ENCODE measurements at regions not wholly inside any gene's neighbourhood (a gene's known extent, or its start where the extent isn't known, plus 50 kb on each side); places are given as distances from the start of the nearest gene placed in this dataset.

GRCh38 chr2:2727876-2728511 is 396.9 kb upstream of the MYT1L start:
- no peaks in the 10 kb centered on the region for H3K9me3 ChIP-seq (ENCODE audit: control insufficient read depth, insufficient read depth, low read depth, low read length)
- TF ChIP-seq EZH2 (IDR thresholded peaks at IDR 0.05; ENCODE audit: low read length, missing control alignments): no peak
- no peak for TF ChIP-seq CTCF (conservative IDR thresholded peaks at IDR 0.05 in 1 of 2, IDR thresholded peaks at IDR 0.05 in 1 of 2; ENCODE audit: low read depth in 1 of 2, low read length in 2 of 2)

GRCh38 chr2:2726163-2726562 is 395.1 kb upstream of the MYT1L start:
- no peak for DNase-seq (ENCODE audit: low read depth in 2 of 2)
- no peak overlapping the region for H3K9ac ChIP-seq (ENCODE audit: insufficient read depth, low read length)
- no peaks in the 10 kb centered on the region for H4K20me1 ChIP-seq (ENCODE audit: control insufficient read depth, extremely low read depth, insufficient read depth, low read length)
- no peaks in the 10 kb centered on the region for H3K36me3 ChIP-seq (ENCODE audit: control insufficient read depth, insufficient read depth, low read length)
- H3K27me3 ChIP-seq (ENCODE audit: control insufficient read depth, insufficient read depth, low read length): no peaks in the 10 kb centered on the region
- no peaks in the 10 kb centered on the region for H3K79me2 ChIP-seq (ENCODE audit: control insufficient read depth, insufficient read depth, low read length)
- no peak overlapping the region for H3K4me3 ChIP-seq (replicated peaks in 1 of 4; ENCODE audit: control extremely low read depth in 1 of 4, insufficient read depth in 1 of 4, low read depth in 3 of 4, low read length in 4 of 4)
- H2AFZ ChIP-seq (ENCODE audit: low read length): no peak overlapping the region
- TF ChIP-seq CTCF (conservative IDR thresholded peaks at IDR 0.05 in 1 of 2, IDR thresholded peaks at IDR 0.05 in 1 of 2; ENCODE audit: low read depth in 1 of 2, low read length in 2 of 2) (no peak), EZH2 (IDR thresholded peaks at IDR 0.05; ENCODE audit: low read length, missing control alignments) (no peak)
- H3K4me1 ChIP-seq (ENCODE audit: control insufficient read depth, extremely low read depth, insufficient read depth, low read length): no peaks in the 10 kb centered on the region
- H3K9me3 ChIP-seq (ENCODE audit: control insufficient read depth, insufficient read depth, low read depth, low read length): no peaks in the 10 kb centered on the region
- no peak overlapping the region for H3K27ac ChIP-seq (ENCODE audit: insufficient read depth, low read length)
- no peak overlapping the region for H3K4me2 ChIP-seq (ENCODE audit: extremely low read depth, insufficient read depth, low read length)

More at GRCh38 chr2:2727876-2728511, 396.9 kb upstream of the MYT1L start:
- Histone ChIP-seq H3K27me3 (ENCODE audit: control insufficient read depth, insufficient read depth, low read length) (no peaks in the 10 kb centered on the region), H3K4me1 (ENCODE audit: control insufficient read depth, extremely low read depth, insufficient read depth, low read length) (no peaks in the 10 kb centered on the region), H3K9ac (ENCODE audit: insufficient read depth, low read length) (no peak overlapping the region), H3K4me2 (ENCODE audit: extremely low read depth, insufficient read depth, low read length) (no peak overlapping the region), H4K20me1 (ENCODE audit: control insufficient read depth, extremely low read depth, insufficient read depth, low read length) (no peaks in the 10 kb centered on the region), H3K4me3 (replicated peaks in 1 of 4; ENCODE audit: control extremely low read depth in 1 of 4, insufficient read depth in 1 of 4, low read depth in 3 of 4, low read length in 4 of 4) (no peak overlapping the region), H3K36me3 (ENCODE audit: control insufficient read depth, insufficient read depth, low read length) (no peaks in the 10 kb centered on the region), H3K79me2 (ENCODE audit: control insufficient read depth, insufficient read depth, low read length) (no peaks in the 10 kb centered on the region), H3K27ac (ENCODE audit: insufficient read depth, low read length) (no peak overlapping the region), H2AFZ (ENCODE audit: low read length) (no peak overlapping the region)
- DNase-seq (ENCODE audit: low read depth in 2 of 2): no peak

DNA sequence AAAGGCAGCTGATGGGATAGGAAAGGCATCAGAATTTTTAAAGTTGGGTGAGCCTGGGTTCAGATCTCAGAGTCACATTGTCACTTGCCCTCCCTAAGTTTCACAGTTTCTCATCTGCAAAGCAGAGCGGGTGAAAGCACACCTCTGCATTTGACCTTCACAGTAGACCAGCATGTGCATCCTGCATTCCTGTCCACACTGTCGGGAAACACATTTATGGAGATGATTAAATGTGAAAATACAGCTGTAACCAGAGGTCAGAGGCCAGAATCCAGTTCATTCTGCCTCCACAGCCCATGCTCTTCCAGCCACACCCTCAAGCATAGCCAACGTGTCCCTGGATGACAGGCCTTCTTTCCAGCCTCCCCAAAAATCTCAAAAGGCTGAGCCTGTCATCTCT is 392.0 kb upstream of the MYT1L start:
- no peak overlapping the region for H3K4me2 ChIP-seq (ENCODE audit: extremely low read depth, insufficient read depth, low read length)
- no peaks in the 10 kb centered on the region for H3K4me1 ChIP-seq (ENCODE audit: control insufficient read depth, extremely low read depth, insufficient read depth, low read length)
- H3K27ac ChIP-seq (ENCODE audit: insufficient read depth, low read length): no peak overlapping the region
- no peaks in the 10 kb centered on the region for H3K79me2 ChIP-seq (ENCODE audit: control insufficient read depth, insufficient read depth, low read length)
- no peak for DNase-seq (ENCODE audit: low read depth in 2 of 2)
- H3K4me3 ChIP-seq (replicated peaks in 1 of 4; ENCODE audit: control extremely low read depth in 1 of 4, insufficient read depth in 1 of 4, low read depth in 3 of 4, low read length in 4 of 4): no peak overlapping the region
- H3K9me3 ChIP-seq (ENCODE audit: control insufficient read depth, insufficient read depth, low read depth, low read length): no peaks in the 10 kb centered on the region
- no peak overlapping the region for H3K9ac ChIP-seq (ENCODE audit: insufficient read depth, low read length)
- H3K36me3 ChIP-seq (ENCODE audit: control insufficient read depth, insufficient read depth, low read length): no peaks in the 10 kb centered on the region
- H4K20me1 ChIP-seq (ENCODE audit: control insufficient read depth, extremely low read depth, insufficient read depth, low read length): no peaks in the 10 kb centered on the region
- no peaks in the 10 kb centered on the region for H3K27me3 ChIP-seq (ENCODE audit: control insufficient read depth, insufficient read depth, low read length)
- no peak overlapping the region for H2AFZ ChIP-seq (ENCODE audit: low read length)
- no peak for TF ChIP-seq EZH2 (IDR thresholded peaks at IDR 0.05; ENCODE audit: low read length, missing control alignments)
- TF ChIP-seq CTCF (conservative IDR thresholded peaks at IDR 0.05 in 1 of 2, IDR thresholded peaks at IDR 0.05 in 1 of 2; ENCODE audit: low read depth in 1 of 2, low read length in 2 of 2): no peak

Measured in fibroblast of lung (primary cell).